Esophagus (tissue), 2 donors: ENCODE measurements at regions not wholly inside any gene's neighbourhood (a gene's known extent, or its start where the extent isn't known, plus 50 kb on each side); places are given as distances from the start of the nearest gene placed in this dataset.

Source experiments
- H3K27ac ChIP-seq, 2 donors: one replicate each; pipeline ENCODE4 v1.5.1; 2013; ENCODE audit warnings: low read depth in 2 of 2, mild to moderate bottlenecking in 2 of 2, inconsistent platforms in 1 of 2, low read length in 1 of 2, moderate library complexity in 1 of 2
- H3K27me3 ChIP-seq, 2 donors: one replicate each; pipeline ENCODE4 v1.6.1; 2013; ENCODE audit warnings: low read length in 2 of 2, control low read depth in 1 of 2, mild to moderate bottlenecking in 1 of 2; ENCODE audit not compliant: insufficient read depth in 2 of 2, control insufficient read depth in 1 of 2
- H3K36me3 ChIP-seq, 2 donors: one replicate each; pipeline ENCODE4 v1.6.1; 2013; ENCODE audit warnings: low read length in 1 of 2; ENCODE audit not compliant: control insufficient read depth in 2 of 2, insufficient read depth in 2 of 2
- H3K4me1 ChIP-seq, 2 donors: one replicate each; pipeline ENCODE4 v1.6.1; 2013; ENCODE audit warnings: low read length in 1 of 2; ENCODE audit not compliant: control insufficient read depth in 2 of 2, insufficient read depth in 2 of 2
- H3K4me3 ChIP-seq, 2 donors: one replicate each; pipeline ENCODE4 v1.5.1; 2013; ENCODE audit warnings: low read length in 2 of 2, mild to moderate bottlenecking in 2 of 2, low read depth in 1 of 2, moderate library complexity in 1 of 2
- H3K9me3 ChIP-seq, 2 donors: one replicate each; pipeline ENCODE4 v1.6.1; 2013; ENCODE audit warnings: mild to moderate bottlenecking in 2 of 2, low read depth in 1 of 2, low read length in 1 of 2, moderate library complexity in 1 of 2; ENCODE audit not compliant: control insufficient read depth in 2 of 2, insufficient read depth in 1 of 2
- WGBS, 2 donors: extraction: QIAGEN DNeasy Blood & Tissue Kit; methylation state at CpG; one replicate each; pipeline ENCODE4 v1.1.7; 2013; 5-methylcytosine and 5-hydroxymethylcytosine counted together
- donor health status: healthy with polysubstance abuse.
- donor health status: Bipolar disorder and iron deficiency.

DNA sequence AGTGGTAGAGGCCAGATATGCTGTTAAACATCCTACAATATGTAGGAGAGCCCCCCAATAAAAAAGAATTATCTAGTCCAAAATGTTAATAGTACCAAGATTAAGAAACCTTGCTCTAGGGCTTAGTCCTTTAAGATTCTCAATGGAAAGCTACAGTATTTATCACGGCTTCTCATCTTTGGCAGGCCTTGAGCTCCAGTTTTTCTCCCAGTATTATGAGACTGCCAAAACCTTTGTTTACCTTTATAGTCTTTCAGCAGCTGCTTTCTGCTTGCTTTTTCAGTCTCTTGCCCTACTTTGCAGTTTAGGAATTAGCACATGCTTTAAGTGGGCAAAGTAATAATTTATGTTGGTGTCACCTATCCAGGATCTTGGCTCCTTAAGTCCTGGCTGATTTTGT is 59.7 kb downstream of the NHLRC1 start:
- H3K4me3 ChIP-seq, result no peak overlapping the region

DNA sequence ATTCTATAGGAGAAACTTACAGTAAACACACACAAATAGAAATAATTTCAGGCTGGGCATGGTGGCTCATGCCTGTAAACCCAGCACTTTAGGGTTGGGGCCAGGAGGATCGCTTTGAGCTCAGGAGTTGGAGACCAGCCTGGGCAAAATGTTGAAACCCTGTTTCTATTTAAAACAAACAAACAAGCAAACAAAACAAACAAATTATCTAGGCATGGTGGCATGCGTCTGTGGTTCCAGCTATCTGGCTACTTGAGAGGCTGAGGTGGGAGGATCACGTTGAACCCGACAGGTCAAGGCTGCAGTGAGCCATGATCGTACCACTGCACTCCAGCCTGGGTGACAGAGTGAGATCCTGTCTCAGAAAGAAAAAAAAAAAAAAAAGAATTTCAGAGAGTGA is 64.0 kb downstream of the NHLRC1 start:
- Histone ChIP-seq H3K9me3 (no peaks in the 10 kb centered on the region), H3K4me3 (no peak overlapping the region), H3K27ac (no peak overlapping the region), H3K27me3 (no peaks in the 10 kb centered on the region), H3K4me1 (no peaks in the 10 kb centered on the region), H3K36me3 (no peaks in the 10 kb centered on the region)
- whole genome bisulfite sequencing, 2 donors, result 79 to 85% methylated on average over 5 of the region's 5 CpGs

More for the DNA sequence above, 59.7 kb downstream of the NHLRC1 start:
- 14 to 40% methylated on average over 1 of the region's 1 CpG for WGBS, 2 donors
- H3K36me3 ChIP-seq, result no peaks in the 10 kb centered on the region
- H3K27me3 ChIP-seq, result no peaks in the 10 kb centered on the region
- no peaks in the 10 kb centered on the region for H3K9me3 ChIP-seq
- no peaks in the 10 kb centered on the region for H3K4me1 ChIP-seq
- no peak overlapping the region for H3K27ac ChIP-seq

DNA sequence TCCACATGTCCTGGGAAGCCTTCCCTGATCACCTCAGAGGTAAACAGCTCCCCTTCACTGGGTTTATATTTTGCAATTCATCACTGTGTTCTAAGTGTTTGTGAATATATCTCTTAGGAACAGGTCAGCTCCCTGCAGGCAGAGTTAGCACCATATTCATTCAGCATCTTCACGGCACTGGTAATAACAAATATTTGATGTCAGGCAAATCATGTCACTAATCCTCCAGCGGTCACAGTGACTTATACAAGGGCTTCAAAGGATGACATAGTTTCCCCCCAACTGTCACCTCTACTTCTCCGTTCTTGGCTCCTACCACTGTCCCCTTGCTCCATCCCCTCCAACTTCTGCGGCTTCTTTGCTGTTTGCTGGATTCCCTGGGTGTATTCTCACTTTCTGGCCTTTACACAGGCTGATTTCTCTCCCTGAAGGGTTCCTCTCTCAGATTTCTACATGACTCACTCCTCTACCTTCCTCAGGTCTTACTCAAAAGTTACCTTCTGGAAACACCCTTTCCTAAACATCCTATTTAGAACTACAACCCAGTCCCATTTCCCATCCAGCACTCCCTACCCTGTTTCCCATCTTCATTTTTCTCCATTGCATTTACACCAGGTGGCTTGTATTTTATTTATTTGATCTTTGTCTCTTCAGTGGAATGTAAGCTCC is 66.6 kb downstream of the NHLRC1 start:
- Histone ChIP-seq H3K27ac (no peak overlapping the region), H3K36me3 (no peaks in the 10 kb centered on the region), H3K4me3 (no peak overlapping the region), H3K9me3 (no peaks in the 10 kb centered on the region), H3K4me1 (peaks cover 0 to 1% of the 10 kb centered on the region in 2 donors), H3K27me3 (no peaks in the 10 kb centered on the region)
- WGBS, 2 donors, result 92 to 94% methylated on average over 4 of the region's 4 CpGs

DNA sequence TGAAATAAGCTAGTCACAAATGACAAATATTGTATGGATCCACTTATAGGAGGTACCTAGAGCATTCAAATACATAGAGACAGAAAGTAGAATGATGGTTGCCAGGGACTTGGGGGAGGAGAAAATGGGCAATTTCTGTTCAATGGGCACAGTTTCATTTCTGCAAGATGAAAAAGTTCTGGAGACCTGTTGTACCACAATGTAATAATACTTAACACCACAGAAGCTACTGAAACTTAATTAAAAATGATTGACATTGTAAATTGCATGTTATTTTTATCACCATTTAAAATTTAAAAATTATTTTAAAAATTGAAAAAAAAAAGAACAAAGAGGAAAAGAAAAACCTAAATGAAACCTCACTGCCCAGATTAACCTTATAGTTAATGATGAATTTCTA is 67.4 kb downstream of the NHLRC1 start:
- Histone ChIP-seq H3K9me3 (no peaks in the 10 kb centered on the region), H3K4me3 (no peak overlapping the region), H3K36me3 (no peaks in the 10 kb centered on the region), H3K4me1 (peaks cover 0 to 1% of the 10 kb centered on the region in 2 donors), H3K27me3 (no peaks in the 10 kb centered on the region), H3K27ac (no peak overlapping the region)

DNA sequence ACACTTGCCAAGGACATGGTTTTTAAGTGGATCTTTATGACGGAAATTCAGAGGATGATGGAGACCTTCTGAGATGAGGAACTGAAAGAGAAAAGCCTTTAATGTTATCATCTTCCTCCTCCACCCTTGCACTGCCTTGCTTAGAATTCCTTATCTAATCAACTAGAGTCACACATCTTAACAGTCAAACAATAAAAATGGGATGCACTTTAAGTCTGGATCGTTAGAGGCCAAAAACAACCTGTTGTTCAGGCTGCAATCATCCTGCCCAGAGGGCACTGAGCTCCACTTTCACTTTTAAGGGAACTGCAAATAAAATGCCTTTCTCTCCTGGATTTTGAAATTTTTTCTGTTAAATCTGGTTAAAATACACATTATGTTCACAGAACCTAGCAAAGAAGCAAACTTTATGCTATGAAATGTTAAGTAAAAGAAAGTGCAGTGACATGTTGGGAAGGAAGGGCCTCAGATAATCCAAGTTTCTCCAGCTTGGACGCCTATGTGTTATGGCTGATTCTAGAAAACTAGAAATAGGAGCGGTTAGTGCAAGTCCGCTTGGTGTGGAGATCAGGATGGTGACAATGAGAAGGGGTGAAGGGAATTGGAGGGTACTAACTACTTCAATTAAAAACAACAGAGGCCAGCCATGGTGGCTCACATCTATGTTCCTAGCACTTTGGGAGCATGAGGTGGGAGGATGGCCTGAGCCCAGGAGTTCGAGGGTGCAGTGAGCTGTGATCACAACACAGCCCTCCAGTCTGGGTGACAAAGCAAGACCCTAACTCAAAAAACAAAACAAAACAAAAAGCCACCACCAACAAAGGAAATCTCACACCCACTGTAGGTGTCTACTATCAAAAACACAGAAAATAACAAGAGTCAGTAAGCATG is 66.4 kb upstream of the KIF13A start:
- Histone ChIP-seq H3K27me3 (no peaks in the 10 kb centered on the region), H3K36me3 (no peaks in the 10 kb centered on the region), H3K4me3 (no peak overlapping the region), H3K9me3 (no peaks in the 10 kb centered on the region), H3K4me1 (peaks cover 0 to 1% of the 10 kb centered on the region in 2 donors), H3K27ac (no peak overlapping the region)
- 56 to 67% methylated on average over 6 of the region's 6 CpGs for WGBS, 2 donors

DNA sequence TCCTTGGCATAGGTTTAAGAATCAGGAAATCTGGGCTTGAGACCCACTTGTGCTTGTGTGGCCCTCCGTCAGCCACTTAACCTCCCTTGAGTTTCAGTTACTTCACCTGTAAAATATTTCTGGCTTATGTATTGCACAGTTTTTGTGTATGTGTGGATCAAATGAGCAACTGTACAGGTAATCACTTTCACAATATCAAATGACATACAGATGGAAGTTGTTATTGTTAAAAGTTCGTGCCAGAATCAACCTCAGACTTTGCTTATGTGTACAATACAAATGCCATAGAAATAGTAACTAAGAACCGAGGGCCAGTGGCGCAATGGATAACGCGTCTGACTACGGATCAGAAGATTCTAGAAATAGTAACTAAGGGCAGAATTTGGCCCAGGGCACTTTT is 65.6 kb upstream of the KIF13A start:
- H3K4me1 ChIP-seq, result peaks cover 0 to 1% of the 10 kb centered on the region in 2 donors
- no peak overlapping the region for H3K27ac ChIP-seq
- H3K27me3 ChIP-seq, result no peaks in the 10 kb centered on the region
- 39 to 46% methylated on average over 7 of the region's 7 CpGs for WGBS, 2 donors
- H3K9me3 ChIP-seq, result no peaks in the 10 kb centered on the region
- no peak overlapping the region for H3K4me3 ChIP-seq
- H3K36me3 ChIP-seq, result no peaks in the 10 kb centered on the region

DNA sequence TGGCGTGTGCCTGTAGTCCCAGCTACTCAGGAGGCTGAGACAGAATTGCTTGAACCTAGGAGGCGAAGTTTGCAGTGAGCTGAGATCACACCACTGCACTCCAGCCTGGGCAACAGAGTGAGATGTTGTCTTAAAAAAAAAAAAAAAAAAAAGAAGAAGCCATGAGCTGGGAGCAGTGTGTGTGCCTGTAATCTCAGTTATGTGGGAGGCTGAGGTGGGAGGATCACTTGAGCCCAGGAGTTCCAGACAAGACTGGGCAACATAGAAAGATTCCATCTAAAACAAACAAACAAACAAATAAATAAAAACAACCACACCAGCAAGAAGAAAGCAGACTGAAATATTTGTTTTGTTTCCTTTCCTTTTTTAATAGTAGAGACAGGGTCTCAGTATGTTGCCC is 62.2 kb upstream of the KIF13A start:
- Histone ChIP-seq H3K27me3 (no peaks in the 10 kb centered on the region), H3K36me3 (no peaks in the 10 kb centered on the region), H3K4me3 (no peak overlapping the region), H3K4me1 (peaks cover 0 to 1% of the 10 kb centered on the region in 2 donors), H3K27ac (no peak overlapping the region), H3K9me3 (no peaks in the 10 kb centered on the region)
- WGBS, 2 donors, result 91 to 93% methylated on average over 2 of the region's 2 CpGs

DNA sequence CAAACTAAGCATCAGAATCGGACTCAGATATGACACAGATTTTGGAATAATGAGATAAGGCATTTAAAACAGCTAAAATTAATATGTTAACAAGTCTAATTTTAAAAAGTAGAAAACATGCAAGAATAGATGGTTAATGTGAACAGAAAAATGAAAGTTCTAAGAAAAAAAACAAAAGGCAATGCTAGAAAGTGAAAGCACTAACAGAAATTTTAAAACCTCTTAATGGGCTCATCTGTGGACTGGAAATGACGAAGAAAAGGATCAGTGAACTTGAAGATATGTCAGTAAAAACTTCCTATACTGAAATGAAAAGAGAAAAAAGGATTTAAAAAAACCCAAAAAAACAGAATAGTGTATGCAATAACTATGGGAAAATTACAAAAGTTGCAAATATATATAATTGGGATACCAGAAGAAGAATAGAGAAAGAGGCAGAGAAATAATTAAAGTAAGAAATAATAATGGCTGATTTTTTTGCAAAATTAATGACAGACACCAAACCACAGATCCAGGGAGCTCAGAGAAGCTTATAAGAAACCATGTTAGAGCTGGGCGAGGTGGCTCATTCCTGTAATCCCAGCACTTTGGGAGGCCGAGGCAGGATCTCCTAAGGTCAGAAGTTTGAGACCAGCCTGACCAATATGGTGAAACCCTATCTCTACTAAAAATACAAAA is 61.7 kb upstream of the KIF13A start:
- Histone ChIP-seq H3K27me3 (no peaks in the 10 kb centered on the region), H3K4me1 (peaks cover 0 to 1% of the 10 kb centered on the region in 2 donors), H3K4me3 (no peak overlapping the region), H3K36me3 (no peaks in the 10 kb centered on the region), H3K27ac (no peak overlapping the region), H3K9me3 (no peaks in the 10 kb centered on the region)
- WGBS, 2 donors, result 86 to 87% methylated on average over 4 of the region's 4 CpGs

DNA sequence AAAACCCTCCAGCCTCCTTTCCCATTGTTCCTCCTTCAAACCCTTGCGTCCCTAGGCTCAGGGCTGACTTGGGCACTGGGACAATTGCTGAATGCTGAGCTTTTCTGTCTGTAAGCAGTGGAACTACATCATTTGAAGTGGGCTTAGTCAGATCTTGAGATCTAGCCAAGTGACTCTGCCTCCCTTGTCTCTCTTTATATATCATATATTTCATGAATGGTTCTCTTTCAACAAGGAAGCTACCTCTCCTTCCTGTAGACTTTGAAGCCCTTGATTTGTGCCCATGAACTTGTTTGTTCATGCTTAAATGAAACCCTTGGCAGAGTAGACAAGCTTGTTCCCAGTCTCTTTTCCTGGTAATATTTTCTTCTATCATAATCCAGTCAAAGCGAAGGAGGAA is 60.0 kb upstream of the KIF13A start:
- H3K27me3 ChIP-seq, result no peaks in the 10 kb centered on the region
- H3K4me3 ChIP-seq, result no peak overlapping the region
- peak overlapping the region; percentile 38 to 83 for H3K27ac ChIP-seq
- no peaks in the 10 kb centered on the region for H3K9me3 ChIP-seq
- peaks cover 3 to 10% of the 10 kb centered on the region in 2 donors for H3K4me1 ChIP-seq
- H3K36me3 ChIP-seq, result no peaks in the 10 kb centered on the region
- 53 to 61% methylated on average over 2 of the region's 2 CpGs for WGBS, 2 donors
